ENCODE measurements at regions not wholly inside any gene's neighbourhood (a gene's known extent, or its start where the extent isn't known, plus 50 kb on each side); places are given as distances from the start of the nearest gene placed in this dataset.

DNA sequence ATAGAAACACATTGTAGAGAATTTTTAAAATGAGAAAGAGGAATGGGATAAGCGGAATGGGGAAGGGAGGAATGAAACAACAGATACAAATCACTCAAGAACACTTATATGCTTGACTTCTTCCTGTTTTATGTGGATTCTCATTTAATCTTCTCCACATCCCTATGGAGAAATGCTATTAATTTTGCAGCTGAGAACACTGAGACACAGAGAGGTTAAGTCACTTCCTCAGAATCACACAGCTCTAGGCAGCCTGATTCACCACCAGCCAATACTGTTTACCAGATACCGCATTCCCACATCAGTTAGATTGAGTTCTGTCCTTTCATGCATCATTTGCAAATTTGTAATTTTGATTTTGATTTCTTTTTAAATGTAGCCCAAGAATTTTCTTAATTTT is 170.5 kb downstream of the SH2D4B start (continued):
- TF ChIP-seq KIAA2018 (CRISPR knock-in tag; IDR thresholded peaks at IDR 0.05; ENCODE audit: borderline replicate concordance) (no peak), HNF4A (CRISPR knock-in tag; IDR thresholded peaks at IDR 0.05) (no peak), ZNF879 (CRISPR knock-in tag; IDR thresholded peaks at IDR 0.05) (no peak), YEATS2 (CRISPR knock-in tag; IDR thresholded peaks at IDR 0.05; ENCODE audit: borderline replicate concordance) (no peak), ZNF546 (CRISPR knock-in tag; conservative IDR thresholded peaks at IDR 0.05) (no peak), RARA (CRISPR knock-in tag; IDR thresholded peaks at IDR 0.05) (no peak), HMG20A (CRISPR knock-in tag; IDR thresholded peaks at IDR 0.05; ENCODE audit: borderline replicate concordance) (no peak)

All from HepG2 (cell line).